Mucosa of descending colon (tissue), 3 donors: ENCODE measurements at regions not wholly inside any gene's neighbourhood (a gene's known extent, or its start where the extent isn't known, plus 50 kb on each side); places are given as distances from the start of the nearest gene placed in this dataset.

Experiments used
- ATAC-seq: fragments of 200-7000 bp; cut with Tn5 transposase; one replicate; pipeline ENCODE4 v1.9.1; 2020; ENCODE audit warnings: mild to moderate bottlenecking, moderate library complexity
- DNase-seq, 3 donors: peaks; one replicate each; pipeline ENCODE4 v3.0.0-alpha.2; 2020
- H3K36me3 ChIP-seq: fragments of 200-600 bp; one replicate; pipeline ENCODE4 v1.8.0; 2021; ENCODE audit warnings: low read depth, mild to moderate bottlenecking
- H3K4me1 ChIP-seq: fragments of 200-600 bp; one replicate; pipeline ENCODE4 v1.8.0; 2021; ENCODE audit warnings: low read depth, mild to moderate bottlenecking
- H3K4me3 ChIP-seq: fragments of 200-600 bp; one replicate; pipeline ENCODE4 v1.8.0; 2021; ENCODE audit warnings: mild to moderate bottlenecking
- H3K9me3 ChIP-seq: fragments of 200-600 bp; one replicate; pipeline ENCODE4 v1.8.0; 2021; ENCODE audit warnings: mild to moderate bottlenecking
- intact Hi-C, 2 donors: fragments of 100-400 bp; cut with DNase I in 1 of 2; cut with micrococcal nuclease in 1 of 2; formaldehyde crosslinking; loops; one replicate each; pipeline versions ENCODE4 v1.11.0 to v1.11.1; 2022; cut with DNase I, micrococcal nuclease
- TF ChIP-seq, protein P1 (sequence below): fragments of 200-600 bp; IDR thresholded peaks from one replicate; pipeline ENCODE4 v1.8.0; 2022; ENCODE audit warnings: antibody characterized with exemption, mild to moderate bottlenecking
- donor health status: DM: no; HTN: no; CAD: no; lungs with moderate emphysema.
- donor health status: DM: no; HTN: no; CAD: no.
- donor health status: DM: no; HTN: yes; CAD: no.

DNA sequence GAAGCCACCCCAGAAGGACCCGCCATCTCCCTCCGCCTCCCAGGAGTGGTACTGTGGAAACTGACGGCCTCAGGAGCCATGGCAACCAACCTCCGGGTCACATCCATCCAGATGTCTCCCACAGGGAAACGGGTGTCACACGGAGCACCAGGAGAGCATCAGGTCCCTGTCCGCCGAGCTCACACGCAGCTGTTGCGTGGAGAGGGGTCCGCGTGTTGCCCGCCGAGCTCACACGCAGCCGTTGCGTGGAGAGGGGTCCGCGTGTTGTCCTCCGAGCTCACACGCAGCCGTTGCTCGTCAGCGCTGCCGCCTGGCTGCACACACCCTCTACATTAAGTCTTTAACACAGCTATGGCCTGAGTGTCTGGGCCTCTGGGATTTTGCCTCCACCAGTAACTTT is 311.1 kb upstream of the SHH start:
- Histone ChIP-seq H3K9me3 (no peaks in the 10 kb centered on the region), H3K4me3 (no peak overlapping the region), H3K36me3 (no peaks in the 10 kb centered on the region), H3K4me1 (no peaks in the 10 kb centered on the region)
- TF ChIP-seq, protein P1, sequence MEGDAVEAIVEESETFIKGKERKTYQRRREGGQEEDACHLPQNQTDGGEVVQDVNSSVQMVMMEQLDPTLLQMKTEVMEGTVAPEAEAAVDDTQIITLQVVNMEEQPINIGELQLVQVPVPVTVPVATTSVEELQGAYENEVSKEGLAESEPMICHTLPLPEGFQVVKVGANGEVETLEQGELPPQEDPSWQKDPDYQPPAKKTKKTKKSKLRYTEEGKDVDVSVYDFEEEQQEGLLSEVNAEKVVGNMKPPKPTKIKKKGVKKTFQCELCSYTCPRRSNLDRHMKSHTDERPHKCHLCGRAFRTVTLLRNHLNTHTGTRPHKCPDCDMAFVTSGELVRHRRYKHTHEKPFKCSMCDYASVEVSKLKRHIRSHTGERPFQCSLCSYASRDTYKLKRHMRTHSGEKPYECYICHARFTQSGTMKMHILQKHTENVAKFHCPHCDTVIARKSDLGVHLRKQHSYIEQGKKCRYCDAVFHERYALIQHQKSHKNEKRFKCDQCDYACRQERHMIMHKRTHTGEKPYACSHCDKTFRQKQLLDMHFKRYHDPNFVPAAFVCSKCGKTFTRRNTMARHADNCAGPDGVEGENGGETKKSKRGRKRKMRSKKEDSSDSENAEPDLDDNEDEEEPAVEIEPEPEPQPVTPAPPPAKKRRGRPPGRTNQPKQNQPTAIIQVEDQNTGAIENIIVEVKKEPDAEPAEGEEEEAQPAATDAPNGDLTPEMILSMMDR = no peak
- DNase-seq (no peak), ATAC-seq (no peak)
- intact Hi-C loops = no loop called here

GRCh38 chr7:156122752-156123354 is 310.6 kb upstream of the SHH start:
- Histone ChIP-seq H3K4me3 (no peak overlapping the region), H3K4me1 (no peaks in the 10 kb centered on the region), H3K36me3 (no peaks in the 10 kb centered on the region), H3K9me3 (no peaks in the 10 kb centered on the region)
- DNase-seq = no peak
- intact Hi-C loops = no loop called here
- ATAC-seq = no peak
- TF ChIP-seq, protein P1 = no peak

DNA sequence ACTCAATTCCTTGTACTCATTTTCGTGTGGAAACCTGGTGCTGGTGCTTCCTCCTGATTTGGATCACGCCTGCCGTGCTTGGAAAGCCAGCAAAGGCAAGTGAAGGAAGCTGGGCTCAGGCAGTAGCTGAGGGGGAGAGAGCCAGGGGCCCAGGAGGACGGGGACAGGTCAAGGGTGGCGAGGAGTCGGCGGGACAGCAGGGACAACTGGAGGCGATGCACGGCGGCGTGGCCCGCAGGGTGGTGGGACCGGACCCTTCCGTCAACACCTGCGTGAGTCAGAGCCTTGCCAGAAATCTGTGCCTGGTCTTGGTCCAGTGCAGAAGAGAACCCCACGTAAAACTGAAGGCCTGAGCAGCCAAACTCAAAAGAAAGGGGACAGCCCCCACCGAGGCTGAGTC is 309.7 kb upstream of the SHH start:
- ATAC-seq (no peak), DNase-seq (no peak)
- TF ChIP-seq, protein P1 = no peak
- H3K4me3 ChIP-seq = no peak overlapping the region
- H3K36me3 ChIP-seq = no peaks in the 10 kb centered on the region
- no peaks in the 10 kb centered on the region for H3K4me1 ChIP-seq
- H3K9me3 ChIP-seq = no peaks in the 10 kb centered on the region
- intact Hi-C loops = no loop called here

- Histone ChIP-seq H3K9me3 (no peaks in the 10 kb centered on the region), H3K36me3 (no peaks in the 10 kb centered on the region), H3K4me3 (no peak overlapping the region), H3K4me1 (no peaks in the 10 kb centered on the region)
- ATAC-seq (no peak), DNase-seq (no peak)
- TF ChIP-seq, protein P1 = no peak
- intact Hi-C loops = no loop called here
Observed at GRCh38 chr7:156121434-156121833, 309.2 kb upstream of the SHH start.

- Histone ChIP-seq H3K4me3 (no peak overlapping the region), H3K9me3 (no peaks in the 10 kb centered on the region), H3K36me3 (no peaks in the 10 kb centered on the region), H3K4me1 (no peaks in the 10 kb centered on the region)
- DNase-seq (no peak), ATAC-seq (no peak)
- intact Hi-C loops = no loop called here
- TF ChIP-seq, protein P1 = no peak
Observed at GRCh38 chr7:156120552-156120951, 308.3 kb upstream of the SHH start.

GRCh38 chr7:156119771-156120170 is 307.5 kb upstream of the SHH start:
- no peak for ATAC-seq
- Histone ChIP-seq H3K4me1 (no peaks in the 10 kb centered on the region), H3K36me3 (no peaks in the 10 kb centered on the region), H3K9me3 (no peaks in the 10 kb centered on the region), H3K4me3 (no peak overlapping the region)
- intact Hi-C loops = no loop called here
- TF ChIP-seq, protein P1 = no peak
- no peak for DNase-seq
